Trophoblast cell (in vitro differentiated cells and primary cell): ENCODE measurements at regions not wholly inside any gene's neighbourhood (a gene's known extent, or its start where the extent isn't known, plus 50 kb on each side); places are given as distances from the start of the nearest gene placed in this dataset.

Experiments
- DNase-seq, 2 donors: peaks; one replicate each; pipeline ENCODE4 v3.0.0-alpha.2; 2016
- H2AFZ ChIP-seq: 2 replicates; pipeline ENCODE4 v1.6.1; 2013; ENCODE audit warnings: low read length, moderate library complexity, mild to moderate bottlenecking; ENCODE audit not compliant: insufficient read depth, poor library complexity
- H2AK5ac ChIP-seq: 2 replicates; pipeline ENCODE4 v1.6.1; 2013; ENCODE audit warnings: mild to moderate bottlenecking, low read length
- H2BK120ac ChIP-seq: 2 replicates; pipeline ENCODE4 v1.6.1; 2013; ENCODE audit warnings: low read length, mild to moderate bottlenecking, moderate library complexity; ENCODE audit not compliant: insufficient read depth, poor library complexity
- H2BK12ac ChIP-seq: 2 replicates; pipeline ENCODE4 v1.6.1; 2013; ENCODE audit warnings: mild to moderate bottlenecking, low read length, moderate library complexity
- H2BK5ac ChIP-seq: 2 replicates; pipeline ENCODE4 v1.6.1; 2013; ENCODE audit warnings: low read length, low read depth, moderate library complexity, mild to moderate bottlenecking; ENCODE audit not compliant: poor library complexity
- H3K14ac ChIP-seq: 2 replicates; pipeline ENCODE4 v1.6.1; 2013; ENCODE audit warnings: mild to moderate bottlenecking, low read length
- H3K18ac ChIP-seq: 2 replicates; pipeline ENCODE4 v1.6.1; 2013; ENCODE audit warnings: mild to moderate bottlenecking, low read length
- H3K23ac ChIP-seq: 2 replicates; pipeline ENCODE4 v1.6.1; 2013; ENCODE audit warnings: low read length
- H3K27ac ChIP-seq: 2 replicates; pipeline ENCODE4 v1.5.1; 2013; ENCODE audit warnings: low read depth, mild to moderate bottlenecking, inconsistent platforms, low read length, moderate library complexity
- H3K27me3 ChIP-seq: 2 replicates; pipeline ENCODE4 v1.6.1; 2013; ENCODE audit warnings: inconsistent platforms, mild to moderate bottlenecking, low read length, moderate library complexity; ENCODE audit not compliant: insufficient read depth
- H3K36me3 ChIP-seq, 2 experiments: 1 replicate in 1 of 2; 2 replicates in 1 of 2; pipeline ENCODE4 v1.6.1; 2013; ENCODE audit warnings: low read length in 2 of 2, mild to moderate bottlenecking in 2 of 2, moderate library complexity in 1 of 2; ENCODE audit not compliant: insufficient read depth in 2 of 2, control insufficient read depth in 1 of 2
- H3K4ac ChIP-seq: 2 replicates; pipeline ENCODE4 v1.6.1; 2013; ENCODE audit warnings: low read depth, mild to moderate bottlenecking, low read length, moderate library complexity
- H3K4me1 ChIP-seq, 2 experiments: 1 replicate in 1 of 2; 2 replicates in 1 of 2; pipeline ENCODE4 v1.6.1; 2013; ENCODE audit warnings: low read length in 2 of 2, mild to moderate bottlenecking in 2 of 2, moderate library complexity in 1 of 2; ENCODE audit not compliant: insufficient read depth in 2 of 2, control insufficient read depth in 1 of 2
- H3K4me2 ChIP-seq: 2 replicates; pipeline ENCODE4 v1.6.1; 2013; ENCODE audit warnings: inconsistent platforms, mild to moderate bottlenecking, low read length, moderate library complexity
- H3K4me3 ChIP-seq: 2 replicates; pipeline ENCODE4 v1.5.1; 2013; ENCODE audit warnings: mild to moderate bottlenecking, low read depth, low read length, inconsistent platforms
- H3K79me1 ChIP-seq: one replicate; pipeline ENCODE4 v1.6.1; 2013; ENCODE audit warnings: low read length
- H3K79me2 ChIP-seq: 2 replicates; pipeline ENCODE4 v1.6.1; 2013; ENCODE audit warnings: low read length, mild to moderate bottlenecking; ENCODE audit not compliant: control insufficient read depth, insufficient read depth, poor library complexity
- H3K9ac ChIP-seq: 2 replicates; pipeline ENCODE4 v1.6.1; 2013; ENCODE audit warnings: mild to moderate bottlenecking, low read length
- H3K9me3 ChIP-seq: 2 replicates; pipeline ENCODE4 v1.6.1; 2013; ENCODE audit warnings: low read depth, mild to moderate bottlenecking, control low read depth, inconsistent platforms, low read length; ENCODE audit not compliant: insufficient read depth
- H4K12ac ChIP-seq: 2 replicates; pipeline ENCODE4 v1.6.1; 2013; ENCODE audit warnings: low read depth, mild to moderate bottlenecking, low read length, moderate library complexity
- H4K8ac ChIP-seq: 2 replicates; pipeline ENCODE4 v1.6.1; 2013; ENCODE audit warnings: low read depth, mild to moderate bottlenecking, low read length, moderate library complexity
- H4K91ac ChIP-seq: one replicate; pipeline ENCODE4 v1.6.1; 2013; ENCODE audit warnings: low read depth, mild to moderate bottlenecking, low read length, moderate library complexity
- whole genome bisulfite sequencing: extraction: QIAGEN DNeasy Blood & Tissue Kit; methylation state at CpG from one replicate; pipeline ENCODE4 v1.1.7; 2013; ENCODE audit warnings: missing lambda C conversion rate; ENCODE audit not compliant: insufficient read length, insufficient coverage; ENCODE audit errors: extremely low coverage; 5-methylcytosine and 5-hydroxymethylcytosine counted together

DNA sequence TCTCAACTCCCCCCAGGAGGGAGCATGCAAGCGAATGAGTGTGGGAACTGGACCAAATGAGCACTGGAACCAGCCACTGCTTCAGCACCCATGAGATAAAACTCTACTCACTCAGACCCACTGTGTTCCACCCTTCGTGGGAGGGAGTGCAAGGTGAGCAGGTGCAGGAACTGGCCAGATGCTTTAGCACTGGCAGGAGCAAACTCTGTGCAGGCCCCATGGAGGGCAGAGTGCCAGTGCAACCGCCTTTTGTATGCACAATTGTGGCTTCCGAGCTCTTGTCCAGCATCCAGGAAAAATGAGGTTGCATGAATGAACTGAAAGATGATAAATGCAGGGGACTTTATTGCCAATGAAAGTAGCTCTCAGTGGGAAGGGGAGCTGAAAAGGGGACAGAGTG lies 67.4 kb upstream of the CCDC112 start:
- Histone ChIP-seq H3K27me3 (no peaks in the 10 kb centered on the region), H3K79me2 (no peaks in the 10 kb centered on the region), H3K14ac (no peak overlapping the region), H2AK5ac (no peak overlapping the region), H3K9ac (no peak overlapping the region), H2BK5ac (no peak overlapping the region), H4K12ac (no peak overlapping the region), H3K4ac (no peak overlapping the region), H4K91ac (no peak overlapping the region), H2AFZ (no peak overlapping the region), H3K4me3 (no peak overlapping the region), H2BK120ac (no peak overlapping the region), H3K4me1 (peaks cover 4% of the 10 kb centered on the region in 2 experiments), H4K8ac (no peak overlapping the region), H3K27ac (no peak overlapping the region), H3K79me1 (peaks cover 2% of the 10 kb centered on the region), H2BK12ac (no peak overlapping the region), H3K36me3 (no peaks in the 10 kb centered on the region), H3K9me3 (no peaks in the 10 kb centered on the region), H3K4me2 (no peak overlapping the region), H3K18ac (no peak overlapping the region), H3K23ac (no peak overlapping the region)
- WGBS, result no CpG with 5 or more reads among the region's 4 CpGs
- DNase-seq, result no peak

GRCh38 chr5:115360046-115360685 lies 63.7 kb upstream of the CCDC112 start:
- Histone ChIP-seq H3K18ac (no peak overlapping the region), H3K9ac (no peak overlapping the region), H4K91ac (no peak overlapping the region), H3K14ac (no peak overlapping the region), H3K4ac (no peak overlapping the region), H2BK120ac (no peak overlapping the region), H3K4me1 (peaks cover 0 to 2% of the 10 kb centered on the region in 2 experiments), H3K4me3 (no peak overlapping the region), H2AFZ (no peak overlapping the region), H2BK12ac (no peak overlapping the region), H4K12ac (no peak overlapping the region), H3K79me2 (no peaks in the 10 kb centered on the region), H3K27ac (no peak overlapping the region), H4K8ac (no peak overlapping the region), H3K4me2 (no peak overlapping the region), H2BK5ac (no peak overlapping the region), H3K9me3 (no peaks in the 10 kb centered on the region), H3K36me3 (no peaks in the 10 kb centered on the region), H3K27me3 (no peaks in the 10 kb centered on the region), H2AK5ac (no peak overlapping the region), H3K79me1 (no peaks in the 10 kb centered on the region), H3K23ac (no peak overlapping the region)
- WGBS, result no CpG with 5 or more reads among the region's 5 CpGs
- DNase-seq, result no peak

- no peak overlapping the region for H3K14ac ChIP-seq
- H4K12ac ChIP-seq, result no peak overlapping the region
- H3K27ac ChIP-seq, result no peak overlapping the region
- peak in 1 of 2 donors; percentile 32 for DNase-seq
- no peak overlapping the region for H2AFZ ChIP-seq
- no peak overlapping the region for H3K9ac ChIP-seq
- H3K9me3 ChIP-seq, result no peaks in the 10 kb centered on the region
- H3K4me2 ChIP-seq, result no peak overlapping the region
- H3K18ac ChIP-seq, result no peak overlapping the region
- H3K79me2 ChIP-seq, result no peaks in the 10 kb centered on the region
- H3K4me3 ChIP-seq, result no peak overlapping the region
- no peak overlapping the region for H4K91ac ChIP-seq
- no CpG with 5 or more reads among the region's 4 CpGs for WGBS
- H2BK120ac ChIP-seq, result no peak overlapping the region
- H3K36me3 ChIP-seq, result no peaks in the 10 kb centered on the region
- H2BK5ac ChIP-seq, result no peak overlapping the region
- H3K27me3 ChIP-seq, result no peaks in the 10 kb centered on the region
- no peak overlapping the region for H2AK5ac ChIP-seq
- no peaks in the 10 kb centered on the region for H3K79me1 ChIP-seq
- no peak overlapping the region for H3K4ac ChIP-seq
- H4K8ac ChIP-seq, result no peak overlapping the region
- H3K23ac ChIP-seq, result no peak overlapping the region
- no peak overlapping the region for H2BK12ac ChIP-seq
- peaks cover 0 to 2% of the 10 kb centered on the region in 2 experiments for H3K4me1 ChIP-seq
Observed at GRCh38 chr5:115355767-115356381, 59.4 kb upstream of the CCDC112 start.

DNA sequence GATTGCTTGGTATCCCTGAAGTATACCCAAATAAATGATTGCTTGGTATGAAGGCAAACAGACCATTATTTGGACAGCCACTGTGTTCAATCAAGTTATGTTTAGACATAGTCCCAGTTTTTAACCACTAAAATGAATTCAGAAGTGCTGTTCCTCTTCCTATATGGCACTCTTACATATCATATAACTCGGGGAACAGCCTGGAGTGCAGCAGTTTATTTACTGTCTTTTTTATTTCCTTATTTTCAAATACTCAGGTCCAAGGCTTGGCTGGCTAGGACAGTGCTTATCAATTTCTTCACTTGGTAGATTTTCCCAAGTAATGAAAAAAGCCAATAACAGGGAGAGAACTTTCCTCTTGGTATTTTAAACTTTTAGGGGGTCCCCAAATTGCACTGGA lies 58.6 kb upstream of the CCDC112 start:
- Histone ChIP-seq H3K36me3 (no peaks in the 10 kb centered on the region), H3K9me3 (no peaks in the 10 kb centered on the region), H3K4ac (no peak overlapping the region), H3K4me2 (no peak overlapping the region), H2BK12ac (no peak overlapping the region), H4K12ac (no peak overlapping the region), H3K4me3 (no peak overlapping the region), H3K79me1 (no peaks in the 10 kb centered on the region), H2BK5ac (no peak overlapping the region), H3K27me3 (no peaks in the 10 kb centered on the region), H2AFZ (no peak overlapping the region), H3K4me1 (peaks cover 0 to 2% of the 10 kb centered on the region in 2 experiments), H3K27ac (no peak overlapping the region), H2BK120ac (no peak overlapping the region), H3K9ac (no peak overlapping the region), H2AK5ac (no peak overlapping the region), H3K18ac (no peak overlapping the region), H4K8ac (no peak overlapping the region), H3K79me2 (no peaks in the 10 kb centered on the region), H3K14ac (no peak overlapping the region), H4K91ac (no peak overlapping the region), H3K23ac (no peak overlapping the region)
- no peak for DNase-seq
- WGBS, result no CpG with 5 or more reads among the region's 1 CpG
